SK-N-SH (cell line): ENCODE measurements at regions not wholly inside any gene's neighbourhood (a gene's known extent, or its start where the extent isn't known, plus 50 kb on each side); places are given as distances from the start of the nearest gene placed in this dataset.

ENCODE experiments used
- CTCF ChIA-PET: fragments of 300-600, 350-600 bp; formaldehyde crosslinking; extraction: SDS; loops from one replicate; lab custom pipeline; 2021; lab: Yijun Ruan, JAX
- POLR2A ChIA-PET: fragments of 350-600 bp; sonication (Branson Sonifier 250); formaldehyde crosslinking; extraction: SDS; loops from one replicate; lab custom pipeline; 2020; ENCODE audit warnings: antibody characterized with exemption, inconsistent platforms; lab: Yijun Ruan, JAX
- DNase-seq: peaks from one replicate; pipeline ENCODE4 v3.0.0; 2012
- H2AFZ ChIP-seq: fragments of 200-600 bp; sonication (generic); 2 replicates; pipeline ENCODE4 v1.8.1; 2016; ENCODE audit warnings: antibody characterized with exemption, mild to moderate bottlenecking, low read depth
- H3F3A ChIP-seq: fragments of 200-600 bp; sonication (generic); replicated peaks from 2 replicates; pipeline ENCODE3; 2016; ENCODE audit warnings: antibody characterized with exemption, mild to moderate bottlenecking; ENCODE audit not compliant: insufficient read depth
- H3K27ac ChIP-seq, 2 experiments: fragments of 200-500 bp in 1 of 2; fragments of 200-600 bp in 1 of 2; sonication (Bioruptor generic) in 1 of 2; sonication (generic), shearing (Covaris generic) in 1 of 2; 2 replicates each; pipeline versions ENCODE4 v1.5.1 to v1.6.1; 2014 to 2016; ENCODE audit warnings: low read depth in 2 of 2, inconsistent platforms in 1 of 2, low read length in 1 of 2, mild to moderate bottlenecking in 1 of 2, mixed read lengths in 1 of 2
- H3K27me3 ChIP-seq: fragments of 200-600 bp; sonication (generic), shearing (Covaris generic); 2 replicates; pipeline ENCODE4 v1.6.1; 2016; ENCODE audit warnings: mixed run types; ENCODE audit not compliant: insufficient read depth
- H3K36me3 ChIP-seq, 2 experiments: fragments of 200-500 bp in 1 of 2; fragments of 200-600 bp in 1 of 2; sonication (Bioruptor generic) in 1 of 2; sonication (generic) in 1 of 2; replicated peaks in 1 of 2; 2 replicates each; pipeline versions ENCODE3 to v1.5.1; 2014 to 2016; ENCODE audit warnings: low read length in 1 of 2, mild to moderate bottlenecking in 1 of 2; ENCODE audit not compliant: insufficient read depth in 2 of 2, control insufficient read depth in 1 of 2
- H3K4me1 ChIP-seq, 2 experiments: fragments of 200-500 bp in 1 of 2; fragments of 200-600 bp in 1 of 2; sonication (Bioruptor generic) in 1 of 2; sonication (generic), shearing (Covaris generic) in 1 of 2; 2 replicates each; pipeline versions ENCODE4 v1.5.1 to v1.6.1; 2014 to 2016; ENCODE audit warnings: low read depth in 1 of 2, low read length in 1 of 2, mixed run types in 1 of 2; ENCODE audit not compliant: insufficient read depth in 2 of 2, control insufficient read depth in 1 of 2
- H3K4me2 ChIP-seq: fragments of 200-600 bp; sonication (generic), shearing (Covaris generic); 2 replicates; pipeline ENCODE4 v1.6.1; 2017; ENCODE audit warnings: mixed run types
- H3K4me3 ChIP-seq, 2 experiments: fragments of 200-500 bp in 1 of 2; fragments of 200-600 bp in 1 of 2; sonication (Bioruptor generic) in 1 of 2; sonication (generic), shearing (Covaris generic) in 1 of 2; 2 replicates each; pipeline versions ENCODE4 v1.5.1 to v1.8.1; 2014 to 2016; ENCODE audit warnings: low read depth in 2 of 2, inconsistent platforms in 1 of 2, low read length in 1 of 2, mild to moderate bottlenecking in 1 of 2, mixed read lengths in 1 of 2, moderate library complexity in 1 of 2
- H3K79me2 ChIP-seq: fragments of 200-600 bp; sonication (generic); 2 replicates; pipeline ENCODE4 v1.8.1; 2017; ENCODE audit warnings: mild to moderate bottlenecking; ENCODE audit not compliant: insufficient read depth
- H3K9ac ChIP-seq: fragments of 200-600 bp; sonication (generic); 2 replicates; pipeline ENCODE4 v1.6.1; 2017; ENCODE audit warnings: mixed run types
- H3K9me2 ChIP-seq: fragments of 200-600 bp; sonication (generic); 2 replicates; pipeline ENCODE4 v1.6.1; 2017; ENCODE audit warnings: mixed run types
- H3K9me3 ChIP-seq: fragments of 200-600 bp; sonication (generic); 2 replicates; pipeline ENCODE4 v1.6.1; 2017; ENCODE audit warnings: mixed run types, mild to moderate bottlenecking, moderate library complexity
- H4K20me1 ChIP-seq: fragments of 200-600 bp; sonication (generic); 2 replicates; pipeline ENCODE4 v1.6.1; 2017; ENCODE audit warnings: mild to moderate bottlenecking, mixed run types; ENCODE audit not compliant: insufficient read depth
- CHD2 ChIP-seq: fragments of 150-350 bp; IDR thresholded peaks from 2 replicates; pipeline ENCODE4 v1.6.1; 2018; ENCODE audit warnings: low read length; ENCODE audit not compliant: partially characterized antibody
- ELF1 ChIP-seq: IDR thresholded peaks from 2 replicates; pipeline ENCODE4 v1.4.0; 2012
- GATA2 ChIP-seq: sonication (generic); formaldehyde crosslinking; IDR thresholded peaks from 2 replicates; pipeline ENCODE4 v1.5.0; 2020; ENCODE audit warnings: mild to moderate bottlenecking, missing genetic modification reagents
- JUND ChIP-seq: IDR thresholded peaks from 2 replicates; pipeline ENCODE4 v1.4.0; 2012
- MEF2A ChIP-seq: IDR thresholded peaks from 2 replicates; pipeline ENCODE4 v1.4.0; 2012; ENCODE audit warnings: low read depth, borderline replicate concordance
- NFIC ChIP-seq: IDR thresholded peaks from 2 replicates; pipeline ENCODE4 v1.4.0; 2012; ENCODE audit warnings: borderline replicate concordance
- POLR2AphosphoS5 ChIP-seq: IDR thresholded peaks from 2 replicates; pipeline ENCODE4 v1.6.1; 2012; ENCODE audit warnings: low read depth, low read length
- RCOR1 ChIP-seq: fragments of 150-350 bp; IDR thresholded peaks from 2 replicates; pipeline ENCODE4 v1.6.1; 2017; ENCODE audit warnings: antibody characterized with exemption, low read length
- SMC3 ChIP-seq: IDR thresholded peaks from 2 replicates; pipeline ENCODE4 v1.6.1; 2012; ENCODE audit warnings: low read depth, low read length, improper control_type of control experiment
- TEAD4 ChIP-seq: IDR thresholded peaks from 2 replicates; pipeline ENCODE4 v1.4.0; 2012; ENCODE audit warnings: mild to moderate bottlenecking, borderline replicate concordance; ENCODE audit not compliant: insufficient read depth
- USF1 ChIP-seq: IDR thresholded peaks from 2 replicates; pipeline ENCODE4 v1.4.0; 2012; ENCODE audit warnings: low read depth, borderline replicate concordance
- USF2 ChIP-seq: fragments of 150-350 bp; IDR thresholded peaks from 2 replicates; pipeline ENCODE4 v1.6.1; 2017; ENCODE audit warnings: antibody characterized with exemption, low read length, low read depth, borderline replicate concordance
- WGBS: methylation state at CpG from one replicate; pipeline ENCODE4 v1.1.6; 2017; ENCODE audit warnings: low lambda C conversion rate; 5-methylcytosine and 5-hydroxymethylcytosine counted together
- TF ChIP-seq, protein P1 (sequence below): fragments of 200-600 bp; sonication (generic); IDR thresholded peaks from 2 replicates; pipeline ENCODE4 v1.6.1; 2017; ENCODE audit warnings: antibody characterized with exemption, mild to moderate bottlenecking, moderate library complexity

DNA sequence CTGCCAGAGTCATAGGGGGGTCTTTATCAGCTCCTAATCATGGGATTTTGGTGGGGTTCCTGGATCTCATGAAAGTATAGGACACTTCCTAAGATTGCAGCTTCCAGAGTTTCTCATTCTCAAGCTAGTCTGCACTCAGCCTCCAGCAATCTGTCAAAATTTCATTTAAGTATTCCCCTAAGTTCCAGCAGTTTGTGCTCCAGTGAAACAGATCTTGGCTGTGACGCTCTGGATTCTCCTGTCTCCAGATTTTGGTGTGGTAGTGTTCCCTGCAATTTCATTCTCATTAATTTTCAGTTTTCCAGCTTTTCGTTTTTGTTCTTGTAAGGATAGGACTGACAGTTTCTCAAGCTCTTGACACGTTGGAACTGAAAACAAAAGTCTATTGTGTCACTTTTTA is 908.9 kb upstream of the MIR17HG start (continued):
- TF ChIP-seq, protein P1, sequence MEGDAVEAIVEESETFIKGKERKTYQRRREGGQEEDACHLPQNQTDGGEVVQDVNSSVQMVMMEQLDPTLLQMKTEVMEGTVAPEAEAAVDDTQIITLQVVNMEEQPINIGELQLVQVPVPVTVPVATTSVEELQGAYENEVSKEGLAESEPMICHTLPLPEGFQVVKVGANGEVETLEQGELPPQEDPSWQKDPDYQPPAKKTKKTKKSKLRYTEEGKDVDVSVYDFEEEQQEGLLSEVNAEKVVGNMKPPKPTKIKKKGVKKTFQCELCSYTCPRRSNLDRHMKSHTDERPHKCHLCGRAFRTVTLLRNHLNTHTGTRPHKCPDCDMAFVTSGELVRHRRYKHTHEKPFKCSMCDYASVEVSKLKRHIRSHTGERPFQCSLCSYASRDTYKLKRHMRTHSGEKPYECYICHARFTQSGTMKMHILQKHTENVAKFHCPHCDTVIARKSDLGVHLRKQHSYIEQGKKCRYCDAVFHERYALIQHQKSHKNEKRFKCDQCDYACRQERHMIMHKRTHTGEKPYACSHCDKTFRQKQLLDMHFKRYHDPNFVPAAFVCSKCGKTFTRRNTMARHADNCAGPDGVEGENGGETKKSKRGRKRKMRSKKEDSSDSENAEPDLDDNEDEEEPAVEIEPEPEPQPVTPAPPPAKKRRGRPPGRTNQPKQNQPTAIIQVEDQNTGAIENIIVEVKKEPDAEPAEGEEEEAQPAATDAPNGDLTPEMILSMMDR, result no peak

DNA sequence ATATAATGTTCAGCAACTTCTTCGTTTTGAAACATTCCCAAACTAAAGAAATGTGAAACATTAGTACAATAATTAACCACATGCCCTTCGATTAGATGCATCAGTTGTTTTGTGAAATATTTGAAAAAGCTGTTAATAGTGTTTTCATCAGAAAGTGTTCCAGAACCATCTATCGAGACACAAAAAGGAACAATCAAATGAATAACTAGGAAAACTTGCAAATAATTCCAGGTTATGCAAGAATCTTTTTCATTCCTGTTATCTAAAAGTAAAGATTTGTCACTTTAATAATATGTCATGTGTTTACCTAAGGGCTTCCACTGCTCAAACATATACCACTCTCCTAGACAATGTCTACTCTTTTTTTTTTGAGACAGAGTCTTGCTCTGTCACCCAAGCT is 904.2 kb upstream of the MIR17HG start:
- Histone ChIP-seq H3K4me3 (no peak overlapping the region), H3K4me1 (peaks cover 0 to 4% of the 10 kb centered on the region in 2 experiments; a peak in 2 of 4 replicates), H3K27me3 (no peaks in the 10 kb centered on the region), H3K9me2 (no peaks in the 10 kb centered on the region), H3K79me2 (no peaks in the 10 kb centered on the region), H4K20me1 (no peaks in the 10 kb centered on the region), H2AFZ (no peak overlapping the region), H3K27ac (no peak overlapping the region), H3K9ac (no peak overlapping the region), H3K36me3 (no peaks in the 10 kb centered on the region), H3K9me3 (no peaks in the 10 kb centered on the region), H3F3A (peaks cover 5% of the 10 kb centered on the region), H3K4me2 (no peak overlapping the region)
- no peak for DNase-seq
- TF ChIP-seq USF1 (no peak), CHD2 (no peak), JUND (no peak), TEAD4 (no peak), RCOR1 (no peak), MEF2A (no peak)
- TF ChIP-seq, protein P1, result no peak
- CTCF ChIA-PET, result interaction anchor here (0.8 kb wide), 1 partner anchor 37 kb away, joined by 3 read pairs; no protein-coding TSS in a partner anchor
- WGBS, result 87% methylated on average over 3 of the region's 3 CpGs
- POLR2A ChIA-PET, result no interaction called here

GRCh38 chr13:90444232-90444631 is 903.3 kb upstream of the MIR17HG start:
- no peaks in the 10 kb centered on the region for H3K9me2 ChIP-seq
- ChIA-PET CTCF (interaction anchor here (0.8 kb wide), 1 partner anchor 38 kb away, joined by 3 read pairs; no protein-coding TSS in a partner anchor), POLR2A (no interaction called here)
- no peaks in the 10 kb centered on the region for H3K36me3 ChIP-seq
- H3K4me1 ChIP-seq, result peaks cover 0 to 4% of the 10 kb centered on the region in 2 experiments; a peak in 1 of 4 replicates
- H3F3A ChIP-seq, result peaks cover 5% of the 10 kb centered on the region
- no peak overlapping the region for H3K27ac ChIP-seq
- no peak for DNase-seq
- no peaks in the 10 kb centered on the region for H4K20me1 ChIP-seq
- H3K4me2 ChIP-seq, result no peak overlapping the region
- H3K27me3 ChIP-seq, result no peaks in the 10 kb centered on the region
- no peaks in the 10 kb centered on the region for H3K79me2 ChIP-seq
- no peaks in the 10 kb centered on the region for H3K9me3 ChIP-seq
- WGBS, result 78% methylated on average over 1 of the region's 1 CpG
- H3K9ac ChIP-seq, result no peak overlapping the region
- peak overlapping the region; percentile 72; the same call in 1 of the 2 replicates for H2AFZ ChIP-seq
- no peak overlapping the region for H3K4me3 ChIP-seq
- TF ChIP-seq GATA2 (CRISPR knock-in tag) (no peak), ELF1 (no peak), SMC3 (no peak), NFIC (no peak), RCOR1 (no peak), USF2 (no peak), POLR2AphosphoS5 (no peak)
- TF ChIP-seq, protein P1, result no peak
